ENCODE measurements at regions not wholly inside any gene's neighbourhood (a gene's known extent, or its start where the extent isn't known, plus 50 kb on each side); places are given as distances from the start of the nearest gene placed in this dataset.
"Not testable (repeated sequence)": the region's sequence is repeated elsewhere in the genome, so short reads cannot be mapped to it uniquely, and the experiment has no call there.

DNA sequence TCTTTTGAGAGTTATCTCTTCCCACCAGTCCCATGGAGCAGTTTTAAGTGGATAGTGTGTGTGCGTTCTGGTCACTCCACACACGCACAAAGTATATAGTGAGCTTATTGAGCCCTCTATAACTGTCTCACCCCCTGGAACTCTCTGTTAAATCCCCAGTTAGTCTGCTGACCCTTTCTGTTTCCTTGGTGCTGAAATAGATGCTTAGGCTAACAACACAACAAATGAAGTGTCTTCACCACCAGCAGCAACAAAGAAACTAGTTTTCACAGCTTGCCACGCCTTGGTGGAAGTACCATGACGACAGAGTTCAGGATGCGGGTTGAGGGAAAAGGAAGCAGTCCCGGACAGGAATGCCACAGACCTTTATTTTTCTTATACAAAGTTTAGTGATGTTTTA, 203.5 kb upstream of the TMEFF2 start:
- DNase-seq (ENCODE audit: low read depth in 3 of 3), result no peak

DNA sequence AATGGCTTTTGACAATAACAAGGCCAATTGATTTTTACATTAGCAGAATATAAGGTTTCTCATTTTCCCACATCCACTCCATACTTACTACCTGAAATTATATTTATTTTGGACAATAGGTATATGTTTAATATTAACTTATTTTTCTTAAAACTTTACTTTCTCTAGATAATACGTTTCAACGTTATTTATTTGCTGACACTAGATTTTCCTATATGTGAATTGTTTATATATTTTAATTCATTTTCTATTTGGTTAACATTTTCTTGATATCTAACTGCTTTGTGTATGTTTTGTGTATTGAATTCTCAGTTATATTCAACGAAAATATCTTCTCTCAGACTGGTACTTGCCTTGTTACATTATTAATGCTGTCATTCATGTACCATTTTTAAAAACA, 199.9 kb upstream of the TMEFF2 start:
- DNase-seq (ENCODE audit: low read depth in 3 of 3), result no peak

DNA sequence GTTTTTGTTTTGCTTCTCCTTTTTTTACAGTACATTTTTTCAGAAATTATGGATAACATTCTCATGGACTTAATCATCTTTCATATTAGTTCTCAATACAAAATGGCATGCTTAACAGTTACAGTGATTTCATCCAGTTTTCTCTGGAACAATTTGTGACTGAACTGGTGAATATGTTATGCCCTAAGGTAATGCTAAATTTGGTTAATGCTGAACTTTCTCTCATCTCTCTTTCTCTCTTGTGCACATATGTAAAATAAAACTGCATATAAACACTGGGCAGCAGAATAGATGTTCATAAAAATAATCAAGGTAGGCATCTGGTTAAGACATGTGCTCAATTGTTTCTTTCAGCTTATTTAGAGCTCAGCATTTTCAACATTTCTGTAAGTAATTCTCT, 196.3 kb upstream of the TMEFF2 start:
- DNase-seq (ENCODE audit: low read depth in 3 of 3), result no peak

DNA sequence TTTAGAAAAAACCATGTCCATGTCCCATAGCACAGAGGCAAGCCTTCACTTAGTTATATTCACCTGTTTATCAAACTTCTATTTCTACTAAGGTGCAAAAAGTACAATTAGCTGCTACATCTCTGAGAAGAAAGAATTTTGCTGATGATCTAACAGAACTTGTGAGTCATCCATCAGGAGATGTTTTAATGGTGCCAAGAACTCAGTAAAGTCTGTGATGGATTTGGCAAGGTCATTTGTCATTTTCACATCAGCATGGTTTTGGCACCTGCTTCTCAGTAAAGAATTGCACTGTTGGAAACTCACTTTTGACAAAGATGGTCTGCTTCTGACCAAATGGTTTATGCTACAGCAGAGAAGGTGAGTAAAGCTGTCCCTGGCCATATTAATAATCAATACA, 195.7 kb upstream of the TMEFF2 start:
- no peak for DNase-seq (ENCODE audit: low read depth in 3 of 3)

DNA sequence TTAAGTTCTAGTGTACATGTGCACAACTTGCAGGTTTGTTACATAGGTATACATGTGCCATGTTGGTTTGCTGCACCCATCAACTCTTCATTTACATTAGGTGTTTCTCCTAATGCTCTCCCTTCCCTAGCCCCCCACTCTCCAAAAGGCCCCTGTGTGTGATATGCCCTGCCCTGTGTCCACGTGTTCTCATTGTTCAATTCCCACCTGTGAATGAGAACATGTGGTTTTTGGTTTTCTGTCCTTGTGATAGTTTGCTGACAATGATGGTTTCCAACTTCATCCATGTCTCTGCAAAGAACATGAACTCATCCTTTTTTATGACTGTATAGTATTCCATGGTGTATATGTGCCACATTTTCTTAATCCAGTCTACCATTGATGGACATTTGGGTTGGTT, 189.5 kb upstream of the TMEFF2 start:
- not testable (repeated sequence) for DNase-seq (ENCODE audit: low read depth in 3 of 3)

DNA sequence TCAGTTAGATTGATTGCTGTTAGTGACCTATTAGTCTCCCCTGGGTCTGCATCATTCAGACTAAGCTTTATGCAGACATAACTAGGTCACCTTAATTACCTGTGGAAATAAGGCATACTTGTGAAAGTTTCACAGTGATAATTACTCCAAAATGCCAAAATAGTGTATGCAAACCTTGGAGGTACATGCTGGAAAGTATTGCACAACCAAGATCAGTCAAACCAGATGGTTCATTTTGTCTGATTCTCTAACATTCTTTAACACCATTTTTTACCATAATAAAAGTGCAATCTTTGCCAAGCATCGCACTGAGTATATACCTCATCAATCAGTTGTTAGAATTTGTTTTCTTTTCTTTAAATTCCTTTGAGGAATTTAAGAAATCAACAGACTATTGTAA, 186.3 kb upstream of the TMEFF2 start:
- no peak for DNase-seq (ENCODE audit: low read depth in 3 of 3)

DNA sequence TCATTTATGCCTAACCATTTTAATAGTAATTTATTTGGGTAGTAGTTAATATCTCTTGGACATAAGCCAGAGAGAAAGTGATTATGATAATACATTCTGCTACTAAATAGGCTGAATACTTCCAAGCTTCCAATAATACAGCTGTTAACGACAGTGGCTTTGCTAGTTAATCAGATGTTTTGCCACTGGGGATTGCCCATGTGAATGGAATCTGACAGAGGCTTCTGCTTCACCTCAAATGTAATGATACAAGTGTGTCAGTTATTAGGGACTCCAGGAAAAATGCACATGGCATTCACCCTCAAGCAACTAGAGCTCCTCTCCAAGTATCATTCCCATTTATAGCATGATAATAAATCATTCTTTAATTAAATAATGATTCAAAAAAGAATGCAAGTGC, 185.0 kb upstream of the TMEFF2 start:
- no peak for DNase-seq (ENCODE audit: low read depth in 3 of 3)

DNA sequence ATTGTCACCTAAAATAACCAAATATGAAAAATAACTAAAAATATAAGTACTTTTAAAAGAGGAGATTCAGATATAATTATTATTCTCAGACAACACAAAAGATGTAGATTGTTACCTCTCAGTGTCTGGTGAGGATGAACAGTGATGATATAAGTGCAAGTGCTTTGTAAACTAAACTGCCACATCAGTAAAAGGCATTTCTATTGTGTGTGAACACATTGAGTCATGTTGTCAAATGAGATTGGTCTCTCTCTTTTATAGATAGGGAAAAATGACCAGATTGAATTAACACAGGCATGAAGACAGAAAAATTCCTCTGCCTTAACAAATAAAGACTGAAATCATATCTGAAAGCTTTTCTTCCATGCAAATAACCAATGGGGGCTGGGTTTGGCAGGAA, 182.4 kb upstream of the TMEFF2 start:
- DNase-seq (ENCODE audit: low read depth in 3 of 3), result no peak

DNA sequence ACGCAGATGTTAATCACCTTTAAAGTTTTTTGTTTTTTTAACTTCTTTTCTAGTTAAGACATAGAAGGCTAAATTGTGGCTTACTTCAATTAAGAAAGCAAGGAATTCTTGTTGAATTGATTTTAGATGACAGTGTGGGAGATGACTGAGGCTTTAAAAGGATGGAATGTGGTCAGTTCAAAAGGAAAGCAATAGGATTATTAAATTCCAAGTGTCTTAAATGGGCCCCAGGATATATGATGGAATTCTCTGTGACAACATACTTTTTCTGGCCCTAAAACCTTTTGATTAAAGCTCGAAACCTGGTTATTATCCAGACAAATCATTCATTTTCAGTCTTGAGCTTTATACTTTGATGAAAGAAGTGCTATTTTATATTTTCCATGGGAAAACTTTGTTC, 179.0 kb upstream of the TMEFF2 start:
- no peak for DNase-seq (ENCODE audit: low read depth in 3 of 3)

DNA sequence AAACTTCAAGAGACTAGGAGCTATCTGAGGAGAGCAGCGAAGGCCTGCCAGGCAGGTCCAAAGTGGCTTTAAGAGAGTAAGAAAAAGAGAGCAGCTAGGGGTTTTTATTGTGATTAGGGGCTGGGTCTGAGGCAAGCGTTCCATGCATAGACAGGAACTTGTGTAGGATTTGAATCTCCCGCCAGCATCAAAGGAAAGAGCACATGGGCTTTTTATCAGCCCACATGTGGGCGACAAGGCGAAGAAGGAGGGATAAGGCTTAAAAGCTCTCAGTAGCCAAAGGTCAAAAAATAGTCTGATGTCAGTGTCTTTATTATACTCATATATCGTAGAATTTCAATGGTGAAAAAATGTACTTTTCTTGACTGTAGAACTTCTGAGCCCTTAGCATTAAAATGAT, 178.5 kb upstream of the TMEFF2 start:
- no peak for DNase-seq (ENCODE audit: low read depth in 3 of 3)

DNA sequence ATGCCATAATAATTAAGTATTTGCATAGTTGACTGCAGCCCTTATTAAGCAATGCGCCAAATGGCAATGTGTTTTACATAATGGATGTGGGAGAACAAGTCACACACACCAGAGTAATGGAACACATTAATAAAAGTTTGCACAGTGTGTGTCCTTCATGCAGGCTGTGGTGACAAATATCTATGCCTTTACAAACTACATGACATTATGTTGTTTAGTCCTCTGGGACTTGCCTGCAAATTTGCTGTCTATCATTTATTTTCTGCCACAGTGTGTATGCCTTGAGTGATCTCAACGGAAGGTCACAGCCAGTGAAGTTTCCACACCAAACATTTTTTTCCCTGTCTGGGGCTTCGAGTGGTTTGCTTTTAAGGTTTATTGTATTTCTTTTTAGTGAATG, 175.2 kb upstream of the TMEFF2 start:
- DNase-seq (ENCODE audit: low read depth in 3 of 3), result no peak

DNA sequence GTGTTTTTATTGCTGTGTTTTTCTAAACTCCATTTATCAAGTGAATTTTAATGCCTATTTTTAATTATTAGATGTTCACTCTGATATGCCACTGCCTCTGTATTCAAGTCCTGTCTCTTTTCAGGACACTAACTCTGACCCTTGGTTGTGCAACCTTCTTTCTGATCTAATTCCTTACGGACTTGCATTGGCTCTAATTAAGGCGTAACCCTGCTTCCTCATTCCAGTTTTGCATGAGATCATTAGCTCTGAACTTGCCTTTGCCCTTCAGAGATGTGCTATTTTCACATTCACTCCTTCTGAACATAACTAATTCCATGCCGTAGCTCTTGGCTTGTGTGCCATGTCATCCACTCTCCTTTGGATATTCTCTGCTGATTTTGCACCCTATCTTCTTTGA, 162.5 kb upstream of the TMEFF2 start:
- no peak for DNase-seq (ENCODE audit: low read depth in 3 of 3)

DNA sequence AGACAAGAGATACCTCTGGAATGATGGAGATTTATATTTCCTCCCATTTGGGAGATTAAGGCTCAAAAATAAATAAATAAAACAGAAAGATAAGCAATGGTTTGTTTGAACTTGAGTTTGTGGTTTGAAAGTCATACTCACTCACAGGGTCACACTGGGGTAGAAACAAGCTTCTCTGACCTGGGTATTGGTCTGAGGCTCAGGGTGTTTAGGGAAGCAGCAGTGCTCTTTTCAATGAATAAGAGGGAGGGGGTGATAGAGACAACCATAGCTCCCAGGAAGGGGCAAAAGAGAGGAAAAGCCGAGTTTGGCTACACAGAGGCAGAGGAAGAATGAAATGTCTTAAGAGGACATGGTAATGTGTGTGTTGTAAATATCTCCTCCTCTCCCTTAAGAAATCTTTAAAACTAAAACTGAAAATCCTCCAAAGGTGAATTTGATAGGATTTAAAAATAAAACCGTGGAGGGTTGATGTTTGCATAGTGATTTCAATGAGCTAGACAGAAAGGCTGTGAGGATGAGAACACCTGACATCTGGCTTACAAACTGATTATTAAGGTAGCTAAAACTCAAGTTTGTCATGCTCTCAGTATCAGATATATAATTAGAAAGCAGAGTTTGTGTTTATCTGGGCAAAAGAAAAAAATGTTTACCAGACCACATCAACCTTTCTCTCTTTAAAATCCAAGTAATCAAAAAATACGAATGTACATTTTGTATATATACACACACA, 159.9 kb upstream of the TMEFF2 start:
- DNase-seq (ENCODE audit: low read depth in 3 of 3), result no peak

DNA sequence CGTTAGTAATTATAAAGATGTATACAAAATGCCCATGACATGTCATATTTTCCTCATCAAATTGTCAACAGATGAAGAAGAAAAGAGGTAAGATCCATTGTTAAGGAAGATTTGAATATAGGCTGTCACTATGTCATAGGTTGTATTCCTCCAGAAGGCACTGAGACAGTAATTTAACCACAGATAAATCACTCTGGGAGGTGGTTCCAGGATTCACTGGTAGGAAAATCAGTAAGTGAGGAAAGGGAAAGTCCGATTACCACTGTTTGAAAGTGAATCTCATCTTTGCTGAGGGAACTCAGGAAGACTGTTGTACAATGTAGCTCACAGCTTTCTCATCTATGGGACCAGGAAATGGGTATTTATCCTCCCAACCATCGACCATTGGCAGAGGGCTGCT, 152.8 kb upstream of the TMEFF2 start:
- no peak for DNase-seq (ENCODE audit: low read depth in 3 of 3)

DNA sequence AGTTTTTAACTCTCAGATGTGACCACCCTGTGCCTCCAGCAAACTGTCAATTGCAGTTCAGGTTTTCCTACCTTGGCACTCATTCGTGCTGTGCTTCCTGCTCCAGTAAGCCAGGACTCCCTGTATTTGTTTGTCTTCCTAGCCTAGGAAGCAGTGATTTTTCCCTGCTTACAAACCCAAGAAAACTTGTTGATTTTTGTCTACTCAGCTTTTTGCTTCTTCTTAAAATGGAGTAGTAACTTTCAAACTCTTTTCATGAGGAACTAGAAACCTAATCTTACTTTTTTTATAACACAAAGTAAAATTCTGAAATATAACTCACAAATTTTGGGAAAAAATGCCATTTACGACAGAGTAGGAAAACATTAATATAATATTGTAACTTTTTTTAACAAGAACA, 150.6 kb upstream of the TMEFF2 start:
- DNase-seq (ENCODE audit: low read depth in 3 of 3), result no peak

DNA sequence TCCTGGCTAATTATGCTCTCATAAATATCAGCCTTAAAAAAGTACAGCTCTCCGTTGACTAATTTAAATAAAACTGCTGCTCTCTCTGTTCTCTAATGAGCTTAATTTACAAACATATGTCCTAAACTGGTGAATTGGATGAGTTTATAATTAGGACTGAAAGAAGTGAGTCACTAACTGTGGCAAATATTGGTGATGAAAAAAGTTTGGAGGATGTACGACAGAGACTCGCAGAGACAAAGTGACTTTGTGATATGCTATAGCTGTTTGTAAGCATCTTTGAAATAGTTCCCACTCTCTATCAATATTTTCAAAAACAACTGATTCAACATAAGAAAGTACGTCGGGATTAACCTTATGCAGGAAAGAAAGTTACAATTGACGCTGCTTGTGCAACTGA, 138.9 kb upstream of the TMEFF2 start:
- no peak for DNase-seq (ENCODE audit: low read depth in 3 of 3)

DNA sequence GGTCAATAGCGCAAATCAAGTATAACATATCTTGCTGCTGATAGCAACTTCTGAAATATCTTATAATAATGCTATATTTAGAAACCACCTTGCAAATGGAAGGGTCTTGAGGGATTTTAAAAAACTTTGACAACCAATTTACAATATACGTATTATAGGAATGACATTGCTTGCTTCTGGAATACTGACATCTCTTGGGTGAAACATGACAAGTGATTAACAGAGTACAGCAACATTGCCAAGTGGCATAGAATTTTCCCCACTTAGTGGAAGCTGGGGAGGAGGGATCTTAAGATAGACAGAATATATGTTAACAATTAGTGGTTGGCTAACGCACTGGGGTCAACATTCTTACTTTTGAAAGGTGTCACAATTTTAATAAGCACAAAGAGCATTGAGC, 133.6 kb upstream of the TMEFF2 start:
- DNase-seq (ENCODE audit: low read depth in 3 of 3), result no peak

DNA sequence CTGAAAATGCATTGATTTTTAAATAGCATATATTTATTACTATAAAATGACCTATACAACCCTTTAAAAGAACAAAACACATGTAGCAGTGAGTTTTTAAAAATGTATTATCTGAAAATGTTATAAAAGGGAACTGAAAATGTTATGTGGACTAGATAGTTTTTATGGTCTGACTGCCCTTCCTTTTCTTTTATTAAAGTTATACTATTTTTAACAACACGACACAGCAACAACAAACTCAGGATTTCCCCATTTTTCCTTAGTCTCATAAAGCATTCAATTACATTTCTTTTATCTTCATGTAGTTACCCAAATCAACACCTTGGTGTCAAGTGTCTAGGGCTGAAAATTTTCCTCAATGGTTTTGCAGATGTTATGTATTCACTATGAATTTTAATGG, 132.8 kb upstream of the TMEFF2 start:
- DNase-seq (ENCODE audit: low read depth in 3 of 3), result no peak

DNA sequence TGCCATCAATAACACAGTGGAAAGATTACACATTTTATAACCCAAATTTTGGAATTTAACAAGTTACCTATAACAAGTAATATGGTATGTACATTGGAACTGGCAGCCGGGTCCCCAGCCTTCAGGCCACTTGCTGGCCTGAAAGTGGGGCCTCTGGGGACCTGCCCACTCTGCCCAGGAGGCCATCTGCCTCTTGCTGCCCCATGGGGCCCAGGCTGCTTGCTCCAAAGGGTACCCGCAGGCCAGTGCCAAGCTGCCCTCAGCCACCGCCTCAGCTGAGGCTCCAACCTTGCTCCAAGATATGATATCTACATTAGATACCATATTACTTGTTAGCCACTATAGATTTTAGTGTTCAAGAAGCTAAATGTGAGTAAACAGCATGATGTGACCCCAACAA, 120.8 kb upstream of the TMEFF2 start:
- DNase-seq (ENCODE audit: low read depth in 3 of 3), result no peak

DNA sequence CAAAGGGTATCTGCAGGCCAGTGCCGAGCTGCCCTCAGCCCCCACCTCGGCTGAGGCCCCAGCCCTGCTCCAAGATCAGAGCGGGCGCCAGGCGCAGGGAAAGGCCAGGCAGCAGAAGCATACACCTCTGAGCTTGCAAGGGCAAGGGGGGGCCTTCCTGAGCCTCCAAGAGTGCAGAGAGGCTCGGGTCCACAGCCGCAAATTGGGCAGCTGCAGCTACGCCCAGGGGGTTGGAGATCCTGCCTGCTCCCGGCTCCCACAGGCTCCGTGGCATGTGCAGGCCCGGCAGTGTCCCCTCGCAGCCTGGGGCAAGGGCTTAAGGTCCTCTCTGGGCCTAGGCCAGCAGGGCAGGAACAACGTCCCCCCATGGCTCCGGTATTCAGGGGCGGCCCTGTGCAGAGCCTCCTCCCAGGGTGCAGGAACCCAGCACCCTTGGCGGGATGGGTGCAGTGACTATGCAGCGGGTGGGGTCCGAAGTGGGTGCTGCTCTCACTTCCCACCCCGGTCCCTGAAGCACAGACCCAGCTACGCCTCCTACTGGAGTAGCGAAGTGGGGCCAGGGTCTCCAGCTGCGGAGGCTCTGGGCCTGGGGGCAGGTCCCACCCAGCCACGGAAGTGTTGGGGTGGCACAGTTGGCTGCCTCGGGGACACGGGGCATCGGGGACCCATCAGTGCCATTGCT, 120.2 kb upstream of the TMEFF2 start:
- DNase-seq (ENCODE audit: low read depth in 3 of 3), result no peak

DNA sequence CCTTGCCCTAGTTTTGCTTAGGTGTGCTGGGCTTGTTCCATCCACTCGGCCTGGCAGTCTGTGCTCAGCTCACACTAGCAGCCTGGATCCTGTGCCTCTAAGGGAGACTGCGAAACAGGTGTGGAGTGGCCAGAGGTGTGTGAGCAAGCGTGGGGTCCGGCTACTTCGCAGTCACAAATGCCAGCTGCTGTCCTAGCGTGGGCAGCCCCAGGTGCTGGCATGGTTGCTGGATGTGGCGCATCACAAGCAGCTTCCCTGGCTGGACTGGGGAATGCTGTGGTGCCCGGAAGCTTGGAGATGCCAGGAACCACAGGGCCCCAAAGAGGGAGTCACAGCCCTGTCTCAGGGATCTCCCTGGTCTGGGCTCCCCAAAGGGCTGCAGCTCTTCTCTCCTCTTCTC, 119.0 kb upstream of the TMEFF2 start:
- DNase-seq (ENCODE audit: low read depth in 3 of 3), result no peak

DNA sequence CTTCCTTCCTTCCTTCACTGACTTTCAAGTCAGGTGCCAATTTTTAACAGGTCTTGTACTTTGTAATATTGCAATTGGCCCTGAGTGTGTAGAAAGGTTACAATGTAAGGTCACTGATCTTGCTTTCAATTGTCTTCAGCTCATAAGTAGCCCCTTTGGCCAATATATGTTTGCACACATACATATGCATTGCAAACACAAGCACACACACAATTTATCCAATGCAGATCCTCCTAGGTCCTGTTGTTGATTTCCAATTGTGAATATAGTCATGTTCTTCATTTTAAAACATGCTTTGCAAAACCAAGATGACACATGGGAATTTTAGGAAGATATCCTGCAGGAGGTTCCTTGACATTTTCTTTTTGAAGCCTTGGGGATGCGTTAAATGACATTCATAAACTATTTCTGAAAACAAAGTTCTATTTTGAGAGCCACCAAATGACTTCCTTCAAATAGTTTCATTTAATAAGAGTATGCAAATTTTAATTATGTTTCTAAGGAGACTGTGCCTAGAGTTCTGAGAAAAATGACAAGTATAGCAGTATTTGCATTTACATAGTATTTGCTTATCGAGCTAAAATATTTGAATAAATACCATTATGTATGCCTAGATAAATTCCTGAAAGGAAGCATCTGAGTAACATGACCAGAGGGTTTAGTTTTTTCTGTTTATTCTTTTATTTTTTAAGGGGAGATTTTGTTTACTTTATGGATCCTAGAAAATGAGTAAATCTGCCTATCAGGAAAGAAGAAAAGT, 117.1 kb upstream of the TMEFF2 start:
- no peak for DNase-seq (ENCODE audit: low read depth in 3 of 3)

DNA sequence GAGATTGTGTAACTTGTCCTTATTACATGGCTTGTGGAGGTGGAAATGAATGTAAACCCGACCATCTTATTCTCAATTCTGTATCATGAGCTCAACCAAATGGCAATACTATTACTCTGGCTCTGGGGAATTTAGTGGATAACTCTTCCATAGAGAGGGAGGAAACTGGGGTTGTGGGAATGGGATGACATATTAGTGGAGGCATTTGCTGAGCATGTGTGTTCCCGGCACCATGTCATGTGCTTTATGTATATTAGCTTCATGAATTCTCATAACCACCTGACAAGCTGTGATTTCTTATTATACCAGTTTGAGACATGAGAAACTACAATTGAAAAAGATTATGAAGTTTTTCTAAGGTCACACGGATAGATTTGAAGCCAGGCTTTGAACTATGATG, 112.8 kb upstream of the TMEFF2 start:
- no peak for DNase-seq (ENCODE audit: low read depth in 3 of 3)

Measured in stimulated activated CD4-positive, alpha-beta T cell treated with anti-CD3 and anti-CD28 coated beads, TNF-alpha, amount 100 ng/mL, for 24 hours (primary cell).